Heart left ventricle (tissue), 16 donors: ENCODE measurements at regions not wholly inside any gene's neighbourhood (a gene's known extent, or its start where the extent isn't known, plus 50 kb on each side); places are given as distances from the start of the nearest gene placed in this dataset.

Experiments used
- ATAC-seq, 4 donors: fragments of 200-7000 bp; cut with Tn5 transposase; one replicate each; pipeline ENCODE4 v1.9.1; 2020 to 2022; ENCODE audit warnings: moderate library complexity in 4 of 4, mild to moderate bottlenecking in 3 of 4, moderate number of reproducible peaks in 1 of 4
- DNase-seq, 5 donors: peaks; one replicate each; pipeline ENCODE4 v3.0.0-alpha.2; 2020
- H3K27ac ChIP-seq, 12 donors: fragments of 200-600 bp; sonication (generic) in 4 of 12; one replicate each; pipeline versions ENCODE4 v1.5.0 to v1.8.0; 2016 to 2022; ENCODE audit warnings: mild to moderate bottlenecking in 2 of 12
- H3K27me3 ChIP-seq, 9 donors: fragments of 200-600 bp; sonication (generic) in 2 of 9; one replicate each; pipeline versions ENCODE4 v1.5.1 to v1.8.0; 2016 to 2022; ENCODE audit warnings: mild to moderate bottlenecking in 3 of 9
- H3K36me3 ChIP-seq, 9 donors: fragments of 200-600 bp; sonication (generic) in 2 of 9; one replicate each; pipeline versions ENCODE4 v1.5.0 to v1.8.0; 2018 to 2022; ENCODE audit warnings: mild to moderate bottlenecking in 2 of 9
- H3K4me1 ChIP-seq, 12 donors: fragments of 200-600 bp; sonication (generic) in 4 of 12; one replicate each; pipeline versions ENCODE4 v1.5.0 to v1.8.0; 2016 to 2022; ENCODE audit warnings: mild to moderate bottlenecking in 3 of 12
- H3K4me3 ChIP-seq, 12 donors: fragments of 200-600 bp; sonication (generic) in 4 of 12; one replicate each; pipeline versions ENCODE4 v1.5.0 to v1.8.0; 2017 to 2022; ENCODE audit warnings: mild to moderate bottlenecking in 9 of 12, moderate library complexity in 4 of 12
- H3K9me3 ChIP-seq, 12 donors: fragments of 200-600 bp; sonication (generic) in 4 of 12; one replicate each; pipeline versions ENCODE4 v1.5.0 to v1.8.0; 2016 to 2022; ENCODE audit warnings: mild to moderate bottlenecking in 1 of 12
- POLR2A ChIP-seq, 2 donors: fragments of 450-650 bp; IDR thresholded peaks; one replicate each; pipeline ENCODE4 v1.6.1; 2017; ENCODE audit warnings: antibody characterized with exemption in 2 of 2, mild to moderate bottlenecking in 2 of 2, moderate library complexity in 2 of 2
- WGBS, 4 donors: extraction: QIAGEN DNeasy Blood & Tissue Kit in 2 of 4; methylation state at CpG; one replicate each; pipeline versions ENCODE4 v1.1.5 to v1.1.7; 2013 to 2018; 5-methylcytosine and 5-hydroxymethylcytosine counted together
- intact Hi-C, 10 donors: fragments of 100-400 bp; cut with DNase I; formaldehyde crosslinking; loops; one replicate each; pipeline versions ENCODE4 v1.11.1 to v1.14.2; 2022
- TF ChIP-seq, protein P1 (sequence below), 12 donors: fragments of 200-600 bp; sonication (generic) in 4 of 12; IDR thresholded peaks; one replicate each; pipeline versions ENCODE4 v1.5.0 to v1.8.0; 2018 to 2022; ENCODE audit warnings: antibody characterized with exemption in 12 of 12, mild to moderate bottlenecking in 5 of 12
- donor health status: ischemic (EF 13 %, LVEDD 7.1; RV severe dilation, severe dysfunction).
- donor health status: healthy with polysubstance abuse.
- donor health status: DM: no; HTN: yes; CAD: no.
- donor health status: DM: no; HTN: no; CAD: no.
- donor health status: ischemic (EF 25% LVEDD 6.9; RV normal size, moderate dysfunction).
- donor health status: ischemic (EF 25% LVEDD 5.7; RV mildly dilated, moderate dysfunction).
- donor health status: healthy.
- donor health status: DM: yes; HTN: yes; CAD: no.
- donor health status: ischemic (EF 35%, LVEDD 5.7; RV mildly dilated, moderate dysfunction).
- donor health status: nonischemic (EF 11% LVEDD 7.7; RV severe dilation, severe dysfunction).
- donor health status: DM: yes; HTN: yes; CAD: no.
- donor health status: PGD.
- donor health status: ischemic (EF 29% LVEDD 5.4; RV normal size, mild dysfunction).
- donor health status: nonischemic (EF 23%, LVEDD 6.1; RV moderate dilation, normal function).

GRCh38 chr15:85937661-85938060 is 142.0 kb upstream of the AGBL1 start:
- Histone ChIP-seq H3K9me3 (no peaks in the 10 kb centered on the region), H3K27ac (no peak overlapping the region), H3K27me3 (no peaks in the 10 kb centered on the region), H3K4me3 (no peak overlapping the region), H3K36me3 (no peaks in the 10 kb centered on the region), H3K4me1 (no peaks in the 10 kb centered on the region)
- TF ChIP-seq POLR2A (IDR thresholded peaks at IDR 0.05), result no peak
- TF ChIP-seq, protein P1, sequence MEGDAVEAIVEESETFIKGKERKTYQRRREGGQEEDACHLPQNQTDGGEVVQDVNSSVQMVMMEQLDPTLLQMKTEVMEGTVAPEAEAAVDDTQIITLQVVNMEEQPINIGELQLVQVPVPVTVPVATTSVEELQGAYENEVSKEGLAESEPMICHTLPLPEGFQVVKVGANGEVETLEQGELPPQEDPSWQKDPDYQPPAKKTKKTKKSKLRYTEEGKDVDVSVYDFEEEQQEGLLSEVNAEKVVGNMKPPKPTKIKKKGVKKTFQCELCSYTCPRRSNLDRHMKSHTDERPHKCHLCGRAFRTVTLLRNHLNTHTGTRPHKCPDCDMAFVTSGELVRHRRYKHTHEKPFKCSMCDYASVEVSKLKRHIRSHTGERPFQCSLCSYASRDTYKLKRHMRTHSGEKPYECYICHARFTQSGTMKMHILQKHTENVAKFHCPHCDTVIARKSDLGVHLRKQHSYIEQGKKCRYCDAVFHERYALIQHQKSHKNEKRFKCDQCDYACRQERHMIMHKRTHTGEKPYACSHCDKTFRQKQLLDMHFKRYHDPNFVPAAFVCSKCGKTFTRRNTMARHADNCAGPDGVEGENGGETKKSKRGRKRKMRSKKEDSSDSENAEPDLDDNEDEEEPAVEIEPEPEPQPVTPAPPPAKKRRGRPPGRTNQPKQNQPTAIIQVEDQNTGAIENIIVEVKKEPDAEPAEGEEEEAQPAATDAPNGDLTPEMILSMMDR (IDR thresholded peaks at IDR 0.05), result no peak
- intact Hi-C loops, result no loop called here
- 86 to 94% (median 93%) methylated on average over 4 of the region's 4 CpGs for WGBS, 4 donors
- ATAC-seq, result no peak
- DNase-seq, result no peak

DNA sequence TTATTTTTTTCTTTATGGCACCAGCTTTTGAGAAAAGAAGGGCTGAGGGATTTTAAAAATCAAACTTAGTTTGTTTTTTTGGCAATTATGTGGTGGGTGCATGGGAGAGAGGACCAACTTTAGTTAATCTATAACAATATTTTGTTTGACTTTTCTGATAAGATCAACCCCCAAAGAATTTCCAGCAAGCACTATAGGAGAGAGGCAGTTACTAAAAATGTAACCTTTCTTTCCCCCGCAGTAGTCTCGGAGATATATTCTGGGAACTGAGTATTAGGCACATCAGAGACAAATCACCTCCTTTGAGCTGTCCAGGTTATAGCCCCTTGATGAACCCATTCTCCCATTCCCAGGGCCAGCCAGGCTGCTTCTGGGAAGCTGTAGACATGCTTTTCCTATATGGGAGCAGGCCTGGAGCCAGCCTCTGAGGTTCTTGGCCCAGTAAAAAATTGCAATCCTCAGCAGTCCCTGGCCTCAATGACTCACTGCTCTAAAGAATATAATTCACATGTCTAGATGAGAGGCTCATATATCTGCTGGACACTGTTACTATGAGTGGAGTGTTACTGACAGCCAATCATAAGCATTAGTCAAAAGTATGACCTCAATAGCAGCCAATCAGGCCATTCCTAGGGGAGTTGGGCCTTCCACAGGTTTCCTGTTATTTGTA is 138.3 kb upstream of the AGBL1 start:
- no peak for TF ChIP-seq POLR2A (IDR thresholded peaks at IDR 0.05)
- TF ChIP-seq, protein P1 (IDR thresholded peaks at IDR 0.05), result no peak
- no peaks in the 10 kb centered on the region for H3K27me3 ChIP-seq
- WGBS, 4 donors, result 87 to 96% (median 93%) methylated on average over 2 of the region's 2 CpGs
- ATAC-seq (no peak), DNase-seq (no peak)
- H3K4me1 ChIP-seq, result no peaks in the 10 kb centered on the region
- no peak overlapping the region for H3K4me3 ChIP-seq
- no peaks in the 10 kb centered on the region for H3K36me3 ChIP-seq
- H3K9me3 ChIP-seq, result no peaks in the 10 kb centered on the region
- H3K27ac ChIP-seq, result no peak overlapping the region
- intact Hi-C loops, result no loop called here

GRCh38 chr15:85942632-85943031 is 137.0 kb upstream of the AGBL1 start:
- no peak for ATAC-seq

DNA sequence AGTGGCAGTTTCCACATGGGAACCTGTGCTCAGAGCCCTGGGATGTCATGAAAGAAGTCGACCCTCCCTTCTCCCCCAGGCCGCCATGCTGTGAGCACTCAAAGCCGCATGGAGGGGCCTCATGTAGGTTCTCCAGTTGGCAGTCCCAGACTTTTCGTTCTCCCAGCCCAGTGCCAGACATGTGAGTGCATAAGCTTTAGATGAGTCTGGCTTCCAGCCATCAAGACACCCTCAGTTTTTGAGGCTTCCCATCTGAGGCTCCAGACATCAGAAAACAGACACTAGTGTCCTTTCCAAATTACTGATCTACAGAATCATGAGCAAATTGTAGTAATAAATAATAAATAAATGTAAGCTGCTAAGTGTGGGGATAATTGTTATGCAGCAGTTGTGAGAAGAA is 136.5 kb upstream of the AGBL1 start:
- TF ChIP-seq, protein P1 (IDR thresholded peaks at IDR 0.05), result no peak
- no peak for TF ChIP-seq POLR2A (IDR thresholded peaks at IDR 0.05)
- intact Hi-C loops, result no loop called here
- WGBS, 4 donors, result 71 to 80% (median 74%) methylated on average over 4 of the region's 4 CpGs
- Histone ChIP-seq H3K4me3 (no peak overlapping the region), H3K9me3 (no peaks in the 10 kb centered on the region), H3K4me1 (no peaks in the 10 kb centered on the region), H3K27ac (no peak overlapping the region), H3K27me3 (peaks cover 0 to 3% (median 0%) of the 10 kb centered on the region in 9 donors), H3K36me3 (no peaks in the 10 kb centered on the region)
- DNase-seq (no peak), ATAC-seq (no peak)

More at GRCh38 chr15:85942632-85943031, 137.0 kb upstream of the AGBL1 start:
- 61 to 79% (median 76%) methylated on average over 5 of the region's 5 CpGs for WGBS, 4 donors
- intact Hi-C loops, result no loop called here
- H3K27ac ChIP-seq, result no peak overlapping the region
- no peaks in the 10 kb centered on the region for H3K9me3 ChIP-seq
- H3K27me3 ChIP-seq, result peaks cover 0 to 3% (median 0%) of the 10 kb centered on the region in 9 donors
- DNase-seq, result no peak
- TF ChIP-seq, protein P1 (IDR thresholded peaks at IDR 0.05), result no peak
- TF ChIP-seq POLR2A (IDR thresholded peaks at IDR 0.05), result no peak
- H3K4me1 ChIP-seq, result no peaks in the 10 kb centered on the region
- no peak overlapping the region for H3K4me3 ChIP-seq
- no peaks in the 10 kb centered on the region for H3K36me3 ChIP-seq
